Activated T-cell treated with anti-CD3 and anti-CD28 coated beads, Interleukin-2, amount 50 U/mL, for 1 hour (primary cell): ENCODE measurements at regions not wholly inside any gene's neighbourhood (a gene's known extent, or its start where the extent isn't known, plus 50 kb on each side); places are given as distances from the start of the nearest gene placed in this dataset.

Experiments used
- DNase-seq: peaks from one replicate; pipeline ENCODE4 v3.0.0-alpha.2; 2020

DNA sequence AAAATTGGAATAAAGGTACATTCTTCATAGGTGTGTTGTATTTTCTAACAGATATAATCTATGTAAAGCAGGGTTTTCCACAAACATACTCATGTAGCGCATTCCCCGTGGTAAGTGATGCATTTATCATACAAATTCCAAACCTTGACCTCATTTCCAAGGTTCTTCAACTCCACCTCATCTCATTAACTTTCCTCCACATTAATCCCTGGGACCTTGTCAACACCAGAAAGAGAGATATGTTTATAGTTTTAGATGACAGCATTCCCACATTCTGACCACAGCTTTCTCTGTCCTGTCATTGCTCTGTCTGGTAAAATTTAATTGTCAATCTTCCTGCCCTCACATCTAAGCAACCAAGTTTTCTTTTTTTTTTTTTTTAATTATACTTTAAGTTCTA, 415.1 kb downstream of the TMEM161B start:
- DNase-seq, result no peak

DNA sequence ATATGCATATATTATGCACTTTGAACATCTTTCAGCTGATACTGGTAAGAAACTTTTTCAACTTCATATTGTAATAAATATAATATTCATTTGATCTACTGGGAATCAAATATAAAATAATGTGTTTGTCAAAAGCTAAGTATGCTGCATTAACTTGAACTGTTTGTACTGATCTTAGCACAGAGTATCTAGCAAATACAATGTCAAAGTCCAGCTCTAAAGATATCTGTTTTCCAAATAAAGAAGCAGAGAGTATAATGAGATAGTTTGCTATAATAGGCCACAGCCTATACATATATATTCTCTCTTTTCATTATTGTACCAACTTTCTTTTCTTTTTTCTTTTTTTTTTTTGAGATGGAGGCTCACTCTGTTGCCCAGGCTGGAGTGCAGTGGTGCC, 417.0 kb downstream of the TMEM161B start:
- DNase-seq, result no peak

DNA sequence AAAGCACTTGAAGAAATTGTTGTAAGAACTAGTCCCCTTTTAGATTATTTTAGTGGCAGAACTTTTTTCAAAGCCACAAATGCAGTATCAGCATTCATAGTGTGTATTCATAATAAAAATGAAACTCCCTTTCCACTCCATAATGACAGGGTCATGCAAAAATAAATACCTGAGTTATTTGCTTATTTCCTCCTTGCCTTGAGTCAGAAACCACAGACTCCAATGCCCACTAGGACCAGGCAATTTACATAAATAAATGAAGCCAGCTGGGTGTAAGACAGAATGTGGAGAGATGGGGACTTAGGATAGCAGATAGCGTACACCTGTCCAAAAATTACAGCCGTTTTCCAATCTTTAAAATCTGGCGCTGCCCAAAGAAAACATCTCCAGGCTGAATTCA, 417.8 kb downstream of the TMEM161B start:
- DNase-seq, result no peak

DNA sequence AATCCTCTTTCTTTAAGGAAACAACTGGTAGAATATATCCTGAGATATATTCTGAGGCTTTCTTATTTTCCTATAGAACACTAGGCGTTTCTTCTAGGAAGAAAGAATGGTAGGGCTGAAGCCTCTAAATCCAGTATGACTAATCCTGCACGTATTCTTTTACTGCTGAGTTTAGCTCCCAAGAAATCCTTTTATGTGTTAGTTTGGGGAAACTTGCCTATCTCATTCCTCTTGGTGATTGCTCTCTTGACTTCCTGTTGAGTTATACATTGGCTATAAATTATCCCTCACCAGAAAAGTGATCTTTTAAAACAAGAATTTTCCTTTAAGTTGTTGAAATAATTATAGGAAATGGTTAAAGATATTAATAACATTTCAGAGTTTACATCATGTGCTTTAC, 422.9 kb downstream of the TMEM161B start:
- no peak for DNase-seq

DNA sequence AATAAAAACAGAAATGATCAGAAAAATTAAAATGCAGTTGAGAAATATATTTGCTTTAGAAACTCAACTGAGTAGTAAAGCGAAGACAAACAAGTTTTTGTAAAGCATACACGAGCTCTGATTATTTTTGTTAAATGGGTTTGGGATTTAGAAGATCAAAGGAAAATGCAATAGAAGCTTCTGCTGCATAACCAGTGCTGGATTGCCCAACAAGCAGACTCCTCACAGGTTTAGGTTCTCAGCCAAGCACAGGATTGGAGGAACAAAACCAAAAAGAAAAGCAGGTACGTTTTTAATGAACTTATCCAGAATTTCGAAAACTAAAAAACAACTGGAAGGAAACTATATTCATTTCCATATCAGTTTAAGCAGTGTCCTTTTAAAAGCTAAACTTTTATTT, 423.8 kb downstream of the TMEM161B start:
- no peak for DNase-seq

DNA sequence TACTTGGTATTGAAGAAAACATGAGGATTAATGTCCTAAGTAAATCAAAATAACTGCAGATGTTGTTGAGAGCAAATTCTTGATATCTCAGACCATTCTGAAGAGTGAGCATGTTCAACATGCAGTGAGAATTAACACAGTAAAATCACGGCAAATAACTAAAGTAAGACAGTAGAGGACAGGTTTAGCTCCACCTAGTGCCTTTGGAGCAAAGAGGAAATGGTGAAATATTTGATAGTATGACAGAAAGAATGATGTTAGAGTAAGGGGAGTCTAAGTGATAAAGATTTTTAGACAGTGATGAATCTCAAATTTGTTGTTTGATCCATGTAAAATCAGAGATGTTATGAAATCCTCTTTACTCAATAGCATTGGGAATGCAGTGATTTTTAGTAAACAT, 424.2 kb downstream of the TMEM161B start:
- no peak for DNase-seq

DNA sequence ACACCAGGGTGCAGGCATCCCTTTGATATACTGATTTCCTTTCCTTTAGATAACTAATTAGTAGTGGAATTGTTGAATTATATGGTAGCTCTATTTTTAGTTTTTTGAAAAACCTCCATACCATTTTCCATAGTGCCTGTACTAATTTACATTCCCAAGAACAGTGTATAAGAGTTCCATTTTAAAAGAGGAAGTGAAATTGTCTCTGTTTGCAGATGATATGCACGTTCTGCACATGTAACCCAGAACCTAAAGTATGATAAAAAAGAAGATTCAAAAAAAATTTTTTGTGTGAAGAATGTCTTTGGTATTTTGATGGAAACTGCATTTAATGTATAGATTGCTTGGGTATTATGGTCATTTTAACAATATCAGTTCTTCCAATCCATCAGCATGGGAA, 424.0 kb upstream of the CCNH start:
- DNase-seq, result no peak

DNA sequence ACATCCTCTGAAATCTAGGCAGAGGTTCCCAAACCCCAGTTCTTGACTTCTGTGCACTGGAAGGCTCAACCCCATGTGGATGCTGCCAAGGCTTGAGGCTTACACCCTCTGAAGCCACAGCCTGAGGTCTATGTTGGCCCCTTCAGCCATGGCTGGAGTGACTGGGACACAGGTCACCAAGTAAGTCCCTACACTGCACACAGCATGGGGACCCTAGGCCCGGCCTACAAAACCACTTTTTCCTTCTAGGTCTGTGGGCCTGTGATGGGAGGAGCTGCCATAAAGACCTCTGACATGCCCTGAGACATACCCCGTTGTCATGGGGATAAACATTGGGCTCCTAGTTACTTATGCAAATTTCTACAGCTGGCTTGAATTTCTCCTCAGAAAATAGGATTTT, 418.8 kb upstream of the CCNH start:
- DNase-seq, result no peak

DNA sequence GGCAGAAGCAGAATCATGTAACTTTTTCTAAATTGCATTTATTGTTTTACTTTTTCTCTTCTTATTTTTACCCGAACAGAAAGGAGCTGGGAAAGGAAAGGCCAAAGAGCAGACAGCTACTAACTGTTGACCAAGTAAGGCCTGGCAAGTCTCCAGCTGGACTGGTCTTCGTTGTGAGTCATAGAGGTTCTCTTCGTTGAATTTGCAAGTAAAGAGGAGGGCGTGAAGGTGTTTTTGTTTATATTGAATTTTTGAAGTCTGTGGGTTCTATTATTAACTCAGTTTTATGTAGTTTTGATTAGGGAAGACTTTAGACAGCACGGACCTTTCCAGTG, 416.5 kb upstream of the CCNH start:
- DNase-seq, result no peak

DNA sequence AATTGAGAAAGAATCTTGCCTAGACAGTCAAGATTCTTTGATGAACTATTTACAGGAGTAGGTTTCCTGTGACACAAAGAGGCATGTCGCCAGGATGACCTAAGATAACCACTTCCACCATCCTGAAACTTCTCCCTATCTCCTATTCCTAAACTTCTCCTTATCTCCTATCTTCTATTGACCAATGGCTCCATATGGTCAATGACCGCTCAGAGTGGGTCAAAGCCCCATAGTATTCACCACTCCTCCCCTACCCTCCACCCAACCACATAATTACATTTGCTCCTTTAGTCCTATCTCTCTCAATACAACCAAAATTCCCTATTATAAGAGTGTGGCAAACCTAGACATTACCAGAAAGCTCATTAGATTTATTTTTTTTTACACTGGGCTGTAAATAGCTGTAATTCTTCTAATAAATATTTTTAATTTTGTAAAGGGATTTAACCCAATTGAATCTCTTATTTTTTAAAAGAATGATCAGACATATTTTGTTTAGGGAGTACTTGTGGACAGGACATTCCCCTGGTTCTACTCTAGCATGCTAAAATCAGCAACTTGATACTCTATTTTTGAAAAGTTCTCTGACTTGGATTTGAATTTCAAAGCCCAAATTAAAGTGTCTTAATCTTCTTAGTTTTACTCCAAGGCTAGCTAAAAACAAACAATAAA, 416.0 kb upstream of the CCNH start:
- DNase-seq, result no peak

DNA sequence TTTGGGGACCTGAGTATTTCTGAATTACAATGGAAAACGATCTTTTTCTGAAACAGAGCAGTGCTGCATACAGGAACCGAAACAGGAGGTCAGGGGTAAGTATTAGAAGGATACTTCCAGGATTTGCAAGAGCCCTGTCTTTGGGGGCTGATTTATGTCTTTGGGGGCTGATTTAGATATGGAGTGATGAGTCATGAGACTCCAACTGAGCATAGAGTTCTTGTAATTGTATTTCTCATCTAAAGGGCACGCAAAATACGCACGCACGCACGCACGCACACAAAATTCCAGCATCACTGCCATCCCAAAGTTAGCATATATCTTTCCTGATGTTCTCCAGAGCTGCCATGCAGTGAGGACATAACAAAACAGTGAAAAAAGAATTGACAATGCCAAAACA, 414.8 kb upstream of the CCNH start:
- no peak for DNase-seq

DNA sequence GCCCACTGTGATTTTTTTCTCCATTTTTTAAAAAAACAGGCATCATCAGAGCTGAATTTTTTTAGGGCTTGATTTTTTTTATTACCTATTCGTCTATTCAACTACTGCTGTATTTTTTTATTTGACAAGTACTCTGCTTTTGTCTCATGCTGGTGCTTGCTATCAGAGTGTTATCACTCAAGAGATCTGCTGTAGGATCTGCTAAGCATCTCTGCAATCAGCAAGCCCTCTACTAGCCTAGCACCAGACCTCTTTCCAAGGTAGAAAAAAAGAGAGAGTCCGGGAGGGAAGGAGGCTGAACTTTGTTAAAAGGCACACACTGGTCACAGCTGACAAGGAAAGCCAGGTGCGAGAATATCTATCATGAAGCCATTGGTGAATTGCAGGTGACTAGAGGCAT, 413.8 kb upstream of the CCNH start:
- DNase-seq, result no peak

DNA sequence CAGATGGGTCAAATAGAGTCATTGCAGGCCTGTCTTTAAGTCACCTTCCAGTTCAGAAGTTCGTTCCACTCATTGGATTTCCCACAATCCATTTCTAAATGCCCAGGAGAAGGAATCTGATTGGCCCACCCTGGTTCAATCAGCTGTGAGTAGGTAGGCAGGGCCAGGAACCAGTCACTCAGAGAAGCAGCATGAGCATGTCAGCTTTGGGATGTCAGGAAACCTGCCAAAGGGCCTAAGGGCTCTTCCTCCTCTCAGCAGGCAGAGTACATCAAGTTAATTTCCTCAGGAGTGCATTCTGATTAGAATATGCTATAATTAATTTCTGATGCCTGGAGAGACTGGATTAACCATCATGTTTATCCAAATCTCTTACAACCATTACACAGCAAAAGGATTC, 412.9 kb upstream of the CCNH start:
- DNase-seq, result no peak

DNA sequence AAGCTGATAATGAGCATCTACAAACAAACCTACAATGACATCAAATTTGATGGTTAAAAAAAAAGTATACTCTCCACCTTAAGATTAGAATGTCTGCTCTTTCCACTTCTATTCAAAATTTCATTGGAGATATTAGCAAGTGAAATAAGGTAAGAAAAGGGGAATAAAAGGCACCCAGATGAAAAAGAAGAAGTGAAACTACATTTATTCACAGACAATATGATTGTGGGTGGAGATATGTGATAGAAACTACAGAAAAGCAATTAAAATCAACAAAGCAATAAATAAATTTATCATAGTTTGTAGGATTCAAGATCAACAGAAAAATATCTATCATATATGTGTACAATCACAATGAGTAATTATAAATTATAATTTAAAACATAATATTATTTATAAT, 395.1 kb upstream of the CCNH start:
- no peak for DNase-seq

DNA sequence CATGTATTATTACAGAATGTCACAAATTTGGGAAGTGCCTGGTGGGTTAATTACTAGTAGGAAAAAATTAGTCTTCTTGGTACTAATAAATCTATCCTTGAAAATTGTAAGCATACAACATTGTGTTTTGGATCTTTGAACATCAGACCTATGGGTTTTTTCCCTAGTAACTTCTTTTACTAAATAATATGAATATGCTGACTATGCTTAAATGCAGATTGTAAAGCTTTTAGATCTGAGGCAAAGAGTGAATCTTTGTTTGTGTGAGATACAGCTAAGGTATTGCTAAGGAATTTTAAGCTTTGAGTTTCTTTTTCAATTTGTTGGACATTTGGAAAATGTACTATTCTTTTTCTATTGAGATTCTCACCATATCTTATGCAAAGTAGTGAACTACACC, 390.6 kb upstream of the CCNH start:
- no peak for DNase-seq

DNA sequence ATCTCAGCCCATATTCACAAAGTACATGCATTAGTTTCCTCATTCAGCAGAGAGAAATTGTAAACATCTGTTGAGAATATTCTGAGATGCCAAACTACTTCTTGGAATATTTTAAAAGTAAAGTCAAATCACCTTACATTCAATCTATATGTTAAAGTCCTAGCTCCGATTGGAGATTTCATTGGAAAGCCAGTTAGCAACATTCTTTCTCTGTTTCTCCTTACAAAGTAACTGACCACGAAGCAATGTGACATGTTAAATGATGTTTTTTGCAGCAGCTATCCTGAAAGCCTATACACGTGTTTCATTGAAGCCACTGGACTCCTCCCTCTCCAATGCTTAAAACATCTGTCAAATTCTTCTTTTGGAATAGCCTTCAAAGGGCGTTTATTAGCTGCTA, 379.1 kb upstream of the CCNH start:
- DNase-seq, result no peak

DNA sequence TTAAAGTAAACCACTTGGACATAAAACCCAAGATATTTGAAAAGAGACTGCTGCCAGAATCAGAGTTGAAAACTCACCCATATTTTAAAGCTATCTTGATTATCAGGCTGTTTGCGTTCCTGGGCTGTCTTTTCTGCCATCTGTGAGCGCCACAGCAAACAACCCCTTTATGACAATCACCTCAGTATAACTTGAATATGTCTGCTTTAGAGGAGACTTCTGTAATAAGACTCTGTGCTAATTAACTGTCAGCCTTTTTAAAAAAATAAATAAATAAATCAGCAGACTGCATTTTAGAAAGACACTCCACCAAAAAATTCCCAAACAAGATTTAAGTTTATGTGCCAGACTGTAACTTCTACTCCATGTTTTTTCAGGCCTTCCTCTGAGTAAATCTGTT, 375.7 kb upstream of the CCNH start:
- DNase-seq, result no peak

DNA sequence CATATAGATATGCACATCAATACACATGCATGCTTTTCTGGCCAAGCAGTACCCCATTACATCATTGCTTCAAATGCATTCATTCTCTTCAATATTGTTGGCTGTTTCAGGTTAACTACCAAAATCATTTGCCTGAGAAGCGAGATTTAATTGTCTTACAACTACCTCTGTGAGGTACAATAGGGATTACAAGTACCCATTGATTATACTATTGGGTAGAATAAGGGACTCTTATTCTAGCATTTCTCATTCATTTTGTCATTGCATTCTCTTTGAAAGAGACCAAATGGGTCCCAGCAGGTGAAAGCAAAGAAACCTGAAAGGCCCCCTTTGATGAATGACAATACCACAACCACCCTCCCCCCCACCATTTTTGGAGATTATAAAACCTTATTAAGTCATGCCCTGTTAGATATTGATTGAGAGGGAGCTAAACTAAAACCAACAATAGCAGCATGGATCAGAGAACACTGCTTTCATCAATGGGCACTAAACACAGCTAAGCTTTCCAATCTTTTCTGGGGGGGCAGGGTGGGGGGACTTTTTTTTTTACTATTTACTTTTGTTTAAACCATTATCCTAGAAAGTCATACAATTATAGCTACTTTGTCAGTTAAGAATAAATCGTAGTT, 375.0 kb upstream of the CCNH start:
- no peak for DNase-seq

DNA sequence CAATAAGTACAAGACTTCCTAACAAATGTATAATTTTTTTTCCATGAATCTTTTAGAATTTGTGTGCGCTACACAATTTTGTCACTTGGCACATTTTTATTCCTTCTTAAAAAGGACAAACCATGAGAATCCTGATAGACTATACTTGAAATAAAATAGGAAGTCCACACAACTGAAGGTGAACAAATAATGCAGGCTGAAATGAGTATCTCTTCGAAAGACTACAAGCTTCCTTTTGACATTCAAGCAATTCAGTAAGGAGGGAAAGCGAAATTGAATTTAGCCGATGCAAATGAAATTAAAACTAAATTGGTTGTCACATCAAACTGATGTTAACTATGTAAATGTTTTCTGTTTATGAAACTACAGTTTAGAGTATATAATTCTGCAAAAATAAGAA, 374.4 kb upstream of the CCNH start:
- DNase-seq, result no peak

DNA sequence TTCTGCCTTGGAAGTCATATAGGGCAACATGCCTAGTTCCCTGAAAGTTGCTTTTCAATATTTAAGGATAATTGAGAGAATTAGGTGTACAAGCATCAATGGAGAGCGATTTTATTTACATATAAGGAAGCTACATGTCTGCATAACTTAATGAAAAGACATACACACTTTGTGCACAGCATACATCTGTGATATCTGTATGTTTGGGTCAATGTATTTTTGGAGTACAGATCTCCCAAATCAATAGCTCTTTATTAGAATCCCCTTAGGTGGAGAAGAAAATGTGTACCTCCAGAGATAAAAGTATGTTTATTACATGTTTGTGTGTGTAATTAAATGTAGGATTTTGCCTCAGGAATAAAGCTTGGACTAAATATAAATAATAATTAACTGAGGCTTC, 373.7 kb upstream of the CCNH start:
- DNase-seq, result no peak

DNA sequence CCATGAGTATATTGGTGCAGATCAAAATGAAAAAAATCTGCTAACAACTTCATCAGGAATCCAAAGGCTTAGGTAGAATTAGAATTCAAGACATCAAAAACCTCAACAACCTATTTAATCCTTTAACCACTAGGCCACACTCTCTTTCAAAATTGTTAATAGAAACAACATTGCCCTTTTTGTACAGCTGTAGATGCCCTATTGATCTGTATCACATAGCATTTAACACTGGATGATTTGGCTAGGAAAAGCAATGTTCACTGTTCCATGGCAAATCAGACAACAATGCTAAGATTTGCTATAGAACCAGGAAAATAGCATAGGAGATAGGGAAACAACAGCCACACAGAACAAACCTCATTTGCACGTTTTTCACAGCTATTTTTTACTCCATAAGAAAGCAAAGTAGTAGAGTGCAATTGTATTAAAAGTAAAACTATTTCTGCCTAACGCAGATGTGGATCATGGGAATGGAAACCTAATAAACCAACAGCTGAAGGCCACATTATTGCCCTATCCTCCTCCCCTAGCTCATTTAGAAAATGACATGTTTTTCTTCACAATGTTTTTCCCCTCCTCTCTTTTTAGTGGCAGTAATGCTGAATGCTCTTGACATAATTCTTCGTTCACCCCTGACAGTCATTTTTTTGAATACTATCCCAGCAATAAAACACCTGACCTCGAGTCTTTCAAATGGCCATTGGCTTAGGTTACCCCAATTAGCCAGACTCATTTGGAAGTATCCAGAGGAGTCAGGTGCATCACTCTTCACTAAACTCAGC, 373.0 kb upstream of the CCNH start:
- no peak for DNase-seq

DNA sequence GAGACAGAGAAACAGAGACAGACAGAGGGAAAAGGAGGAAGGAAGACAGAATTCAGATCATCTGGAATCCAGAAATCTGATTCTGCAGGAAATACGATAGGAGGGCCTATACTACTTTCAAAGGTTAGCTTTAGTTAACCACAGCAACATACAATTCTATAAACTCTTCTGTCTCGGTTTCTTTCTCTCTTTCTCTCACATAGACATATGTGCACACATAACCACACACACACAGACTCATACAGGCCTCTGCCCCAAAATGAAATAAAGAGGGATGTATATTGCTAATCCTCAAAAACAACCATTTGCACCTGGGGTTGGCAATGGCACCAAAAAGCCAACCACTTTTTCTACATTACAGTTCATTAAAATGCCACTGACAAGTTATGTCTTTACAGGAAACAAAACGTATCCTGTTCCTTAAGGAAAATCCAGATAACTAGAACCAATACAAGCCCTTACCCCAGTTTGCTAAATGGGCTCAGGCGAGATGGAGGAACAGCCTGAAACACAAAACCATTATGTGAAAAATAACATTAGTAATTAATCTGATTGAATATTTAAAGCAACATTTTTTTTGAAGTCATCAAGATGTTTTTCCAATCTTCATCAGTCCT, 372.3 kb upstream of the CCNH start:
- no peak for DNase-seq

DNA sequence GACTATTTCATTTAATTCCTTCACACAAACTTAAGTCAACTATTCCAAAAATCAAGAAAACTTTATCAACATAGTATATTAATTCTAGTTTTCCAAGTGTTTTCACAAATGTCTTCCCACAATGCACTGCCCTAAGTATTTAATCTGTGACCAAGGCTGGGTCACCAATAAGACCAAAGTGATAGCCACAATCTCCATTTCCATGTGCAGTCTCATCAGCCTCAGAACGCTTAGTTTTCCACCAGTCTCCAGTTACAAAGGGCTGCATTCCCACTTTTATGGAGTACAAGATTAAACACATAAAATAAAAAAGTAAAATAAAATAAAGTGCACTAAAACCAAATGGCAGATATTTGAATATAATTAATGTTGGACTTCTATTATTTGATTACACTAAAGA, 371.6 kb upstream of the CCNH start:
- DNase-seq, result no peak

DNA sequence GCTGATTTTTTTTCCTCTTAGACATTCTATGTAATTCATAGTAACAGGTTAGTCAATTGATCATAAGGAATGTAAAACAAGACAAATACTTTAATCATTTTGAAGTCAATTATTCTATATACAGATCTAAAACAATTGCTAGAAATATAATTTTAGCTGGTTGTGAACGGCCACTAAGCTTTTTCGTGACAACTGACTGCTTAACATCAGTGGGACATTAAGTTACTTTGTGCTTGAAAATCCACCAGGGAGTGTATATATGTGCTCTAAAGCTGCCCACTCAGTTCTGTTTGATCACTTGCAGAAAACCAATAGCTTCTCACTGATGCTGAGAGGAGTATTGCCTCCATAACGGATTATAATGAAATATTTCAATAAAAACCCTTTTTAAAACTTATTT, 370.2 kb upstream of the CCNH start:
- no peak for DNase-seq
